T-helper 2 cell treated with Interferon-gamma antibody and Interleukin-4, amounts not matched to agents 5 μg/mL and 100 μg/mL, for 36 hours (primary cell): ENCODE measurements at regions not wholly inside any gene's neighbourhood (a gene's known extent, or its start where the extent isn't known, plus 50 kb on each side); places are given as distances from the start of the nearest gene placed in this dataset.

Experiments used
- DNase-seq: peaks from one replicate; pipeline ENCODE4 v3.0.0; 2021; ENCODE audit warnings: low spot score
- H3K27ac Mint-ChIP-seq: one replicate; pipeline ENCODE4 v1.8.0; 2021; ENCODE audit warnings: mild to moderate bottlenecking, mixed read lengths
- H3K27me3 Mint-ChIP-seq: one replicate; pipeline ENCODE4 v1.8.0; 2021; ENCODE audit warnings: low read depth, mixed read lengths
- H3K36me3 Mint-ChIP-seq: one replicate; pipeline ENCODE4 v1.8.0; 2021; ENCODE audit warnings: low read depth, mixed read lengths
- H3K4me1 Mint-ChIP-seq: one replicate; pipeline ENCODE4 v1.8.0; 2021; ENCODE audit warnings: low read depth, mixed read lengths
- H3K4me3 Mint-ChIP-seq: one replicate; pipeline ENCODE4 v1.8.0; 2022; ENCODE audit warnings: mild to moderate bottlenecking, moderate library complexity, mixed read lengths
- H3K9me3 Mint-ChIP-seq: one replicate; pipeline ENCODE4 v1.8.0; 2021; ENCODE audit warnings: mixed read lengths

- no peak for DNase-seq
- H3K4me3 Mint-ChIP-seq, result peak overlapping the region; percentile 94
- H3K4me1 Mint-ChIP-seq, result peaks cover 25% of the 10 kb centered on the region
- peaks cover 65% of the 10 kb centered on the region for H3K27me3 Mint-ChIP-seq
- H3K9me3 Mint-ChIP-seq, result no peaks in the 10 kb centered on the region
- no peaks in the 10 kb centered on the region for H3K36me3 Mint-ChIP-seq
- H3K27ac Mint-ChIP-seq, result peak overlapping the region; percentile 76
Observed at GRCh38 chr2:118222672-118223421, 134.6 kb downstream of the INSIG2 start.

GRCh38 chr2:118222273-118222594 lies 134.0 kb downstream of the INSIG2 start:
- Mint-ChIP-seq H3K27me3 (peaks cover 66% of the 10 kb centered on the region), H3K36me3 (no peaks in the 10 kb centered on the region), H3K4me1 (peaks cover 25% of the 10 kb centered on the region), H3K9me3 (no peaks in the 10 kb centered on the region), H3K27ac (no peak overlapping the region), H3K4me3 (no peak overlapping the region)
- DNase-seq, result no peak

GRCh38 chr2:118221536-118222272 lies 133.4 kb downstream of the INSIG2 start:
- Mint-ChIP-seq H3K4me1 (peaks cover 25% of the 10 kb centered on the region), H3K27ac (no peak overlapping the region), H3K9me3 (no peaks in the 10 kb centered on the region), H3K36me3 (no peaks in the 10 kb centered on the region), H3K4me3 (no peak overlapping the region), H3K27me3 (peaks cover 69% of the 10 kb centered on the region)
- DNase-seq, result peak; percentile 24

- Mint-ChIP-seq H3K36me3 (no peaks in the 10 kb centered on the region), H3K4me3 (no peak overlapping the region), H3K9me3 (no peaks in the 10 kb centered on the region), H3K4me1 (peaks cover 17% of the 10 kb centered on the region), H3K27ac (no peak overlapping the region), H3K27me3 (peaks cover 61% of the 10 kb centered on the region)
- DNase-seq, result no peak
Observed at GRCh38 chr2:118219611-118220010, 131.3 kb downstream of the INSIG2 start.

GRCh38 chr2:118216224-118216623 lies 128.0 kb downstream of the INSIG2 start:
- H3K27me3 Mint-ChIP-seq, result peaks cover 57% of the 10 kb centered on the region
- no peaks in the 10 kb centered on the region for H3K36me3 Mint-ChIP-seq
- no peak for DNase-seq
- no peak overlapping the region for H3K27ac Mint-ChIP-seq
- no peaks in the 10 kb centered on the region for H3K9me3 Mint-ChIP-seq
- H3K4me1 Mint-ChIP-seq, result no peaks in the 10 kb centered on the region
- H3K4me3 Mint-ChIP-seq, result no peak overlapping the region

- Mint-ChIP-seq H3K9me3 (no peaks in the 10 kb centered on the region), H3K27ac (no peak overlapping the region), H3K36me3 (no peaks in the 10 kb centered on the region), H3K27me3 (peaks cover 33% of the 10 kb centered on the region), H3K4me1 (no peaks in the 10 kb centered on the region), H3K4me3 (no peak overlapping the region)
- no peak for DNase-seq
Observed at GRCh38 chr2:118209727-118210126, 121.5 kb downstream of the INSIG2 start.

GRCh38 chr2:118207889-118208288 lies 119.6 kb downstream of the INSIG2 start:
- Mint-ChIP-seq H3K9me3 (no peaks in the 10 kb centered on the region), H3K27ac (no peak overlapping the region), H3K36me3 (no peaks in the 10 kb centered on the region), H3K4me3 (no peak overlapping the region), H3K27me3 (peaks cover 31% of the 10 kb centered on the region), H3K4me1 (peaks cover 2% of the 10 kb centered on the region)
- no peak for DNase-seq

GRCh38 chr2:118202707-118203303 lies 114.5 kb downstream of the INSIG2 start:
- Mint-ChIP-seq H3K36me3 (no peaks in the 10 kb centered on the region), H3K9me3 (no peaks in the 10 kb centered on the region), H3K4me3 (no peak overlapping the region), H3K27me3 (peaks cover 16% of the 10 kb centered on the region), H3K4me1 (peaks cover 4% of the 10 kb centered on the region), H3K27ac (no peak overlapping the region)
- DNase-seq, result peak; percentile 36

GRCh38 chr2:118198268-118198667 lies 110.0 kb downstream of the INSIG2 start:
- Mint-ChIP-seq H3K36me3 (no peaks in the 10 kb centered on the region), H3K4me3 (no peak overlapping the region), H3K4me1 (peaks cover 4% of the 10 kb centered on the region), H3K9me3 (no peaks in the 10 kb centered on the region), H3K27ac (no peak overlapping the region), H3K27me3 (peaks cover 6% of the 10 kb centered on the region)
- no peak for DNase-seq

- Mint-ChIP-seq H3K27me3 (peaks cover 4% of the 10 kb centered on the region), H3K4me3 (no peak overlapping the region), H3K27ac (no peak overlapping the region), H3K9me3 (no peaks in the 10 kb centered on the region), H3K36me3 (no peaks in the 10 kb centered on the region), H3K4me1 (no peaks in the 10 kb centered on the region)
- DNase-seq, result no peak
Observed at GRCh38 chr2:118197011-118197675, 108.9 kb downstream of the INSIG2 start.

GRCh38 chr2:118190474-118190873 lies 102.2 kb downstream of the INSIG2 start:
- no peak for DNase-seq
- no peak overlapping the region for H3K27ac Mint-ChIP-seq
- H3K36me3 Mint-ChIP-seq, result no peaks in the 10 kb centered on the region
- H3K27me3 Mint-ChIP-seq, result peaks cover 6% of the 10 kb centered on the region
- H3K4me3 Mint-ChIP-seq, result no peak overlapping the region
- H3K4me1 Mint-ChIP-seq, result peaks cover 18% of the 10 kb centered on the region
- H3K9me3 Mint-ChIP-seq, result no peaks in the 10 kb centered on the region

GRCh38 chr2:118186858-118187254 lies 98.6 kb downstream of the INSIG2 start:
- Mint-ChIP-seq H3K9me3 (no peaks in the 10 kb centered on the region), H3K4me1 (peaks cover 23% of the 10 kb centered on the region), H3K36me3 (no peaks in the 10 kb centered on the region), H3K27ac (peak overlapping the region; percentile 98), H3K4me3 (peak overlapping the region; percentile 92), H3K27me3 (peaks cover 5% of the 10 kb centered on the region)
- DNase-seq, result no peak

GRCh38 chr2:118186110-118186857 lies 98.0 kb downstream of the INSIG2 start:
- peak overlapping the region; percentile 92 for H3K4me3 Mint-ChIP-seq

More at GRCh38 chr2:118186110-118186857, 98.0 kb downstream of the INSIG2 start:
- Mint-ChIP-seq H3K27ac (peak overlapping the region; percentile 98), H3K9me3 (no peaks in the 10 kb centered on the region), H3K27me3 (peaks cover under 1% of the 10 kb centered on the region), H3K36me3 (no peaks in the 10 kb centered on the region), H3K4me1 (peaks cover 23% of the 10 kb centered on the region)
- DNase-seq, result peak; percentile 87
